ENCODE measurements at regions not wholly inside any gene's neighbourhood (a gene's known extent, or its start where the extent isn't known, plus 50 kb on each side); places are given as distances from the start of the nearest gene placed in this dataset.

DNA sequence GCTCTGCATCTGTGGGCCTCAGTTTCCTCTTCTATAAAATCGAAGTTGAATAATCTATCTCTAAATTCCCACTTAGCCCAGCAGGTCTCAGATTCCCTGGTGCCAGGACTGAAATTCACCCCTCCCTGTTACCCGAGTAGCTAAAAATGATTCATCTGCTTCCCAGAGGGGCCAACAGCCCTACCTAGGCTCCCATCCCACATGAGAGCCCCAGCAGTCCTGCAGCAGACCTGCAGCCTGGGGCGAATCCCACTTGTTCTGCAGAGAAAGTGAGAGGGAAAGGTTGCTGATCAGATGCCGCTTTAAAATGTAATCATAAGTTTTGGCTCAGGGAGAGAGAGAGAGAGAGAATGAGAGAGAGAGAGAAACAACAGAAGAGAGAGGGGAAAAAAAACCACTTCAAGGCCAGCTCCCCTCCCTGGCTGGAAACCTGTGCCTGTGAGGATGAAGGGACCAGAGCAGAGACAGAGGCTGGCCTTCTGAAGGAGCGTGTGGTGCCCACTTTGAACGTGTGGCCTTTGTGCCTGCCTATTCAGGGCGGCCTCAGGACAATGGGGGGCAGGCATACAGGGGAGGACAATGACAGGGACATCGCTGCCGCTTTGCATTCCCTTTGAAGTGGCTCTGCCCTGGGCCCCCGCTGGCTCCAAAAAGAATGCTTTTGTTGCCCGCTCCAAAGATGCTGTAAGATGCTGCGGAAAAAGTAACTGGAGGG is 85.2 kb upstream of the NKD1 start:
- WGBS: 75% methylated on average over 12 of the region's 12 CpGs
- Histone ChIP-seq H3K36me3 (ENCODE audit: control insufficient read depth in 4 of 4, insufficient read depth in 3 of 4, low read depth in 1 of 4, low read length in 3 of 4) (no peaks in the 10 kb centered on the region), H3K27me3 (ENCODE audit: control insufficient read depth in 4 of 4, insufficient read depth in 4 of 4, low read length in 3 of 4) (no peaks in the 10 kb centered on the region), H3K27ac (ENCODE audit: low read depth in 1 of 2, low read length in 2 of 2) (no peak overlapping the region), H3K9ac (ENCODE audit: low read depth in 1 of 2, low read length in 2 of 2) (no peak overlapping the region), H3K4me1 (ENCODE audit: control insufficient read depth in 4 of 4, insufficient read depth in 4 of 4, low read length in 3 of 4) (peaks cover 3 to 14% (median 8%) of the 10 kb centered on the region in 4 donors), H3K4me3 (ENCODE audit: low read depth in 1 of 3, low read length in 3 of 3) (no peak overlapping the region), H3K9me3 (ENCODE audit: control insufficient read depth in 4 of 4, low read length in 3 of 4) (no peaks in the 10 kb centered on the region)
- TF ChIP-seq, protein P1, sequence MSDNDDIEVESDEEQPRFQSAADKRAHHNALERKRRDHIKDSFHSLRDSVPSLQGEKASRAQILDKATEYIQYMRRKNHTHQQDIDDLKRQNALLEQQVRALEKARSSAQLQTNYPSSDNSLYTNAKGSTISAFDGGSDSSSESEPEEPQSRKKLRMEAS (IDR thresholded peaks at IDR 0.05): no peak
- DNase-seq (ENCODE audit: low spot score): no peak

- peaks cover 0 to 14% (median 8%) of the 10 kb centered on the region in 4 donors for H3K4me1 ChIP-seq (ENCODE audit: control insufficient read depth in 4 of 4, insufficient read depth in 4 of 4, low read length in 3 of 4)
- DNase-seq (ENCODE audit: low spot score): no peak
- H3K9me3 ChIP-seq (ENCODE audit: control insufficient read depth in 4 of 4, low read length in 3 of 4): no peaks in the 10 kb centered on the region
- no peak for TF ChIP-seq NR2F2 (IDR thresholded peaks at IDR 0.05)
- no peak for TF ChIP-seq EGR1 (IDR thresholded peaks at IDR 0.05; ENCODE audit: low read depth in 2 of 2)
- no peak for TF ChIP-seq GABPA (IDR thresholded peaks at IDR 0.05 in 1 of 2, conservative IDR thresholded peaks at IDR 0.05 in 1 of 2)
- no peak overlapping the region for H3K9ac ChIP-seq (ENCODE audit: low read depth in 1 of 2, low read length in 2 of 2)
- H3K27ac ChIP-seq (ENCODE audit: low read depth in 1 of 2, low read length in 2 of 2): no peak overlapping the region
- no peaks in the 10 kb centered on the region for H3K27me3 ChIP-seq (ENCODE audit: control insufficient read depth in 4 of 4, insufficient read depth in 4 of 4, low read length in 3 of 4)
- no peaks in the 10 kb centered on the region for H3K36me3 ChIP-seq (ENCODE audit: control insufficient read depth in 4 of 4, insufficient read depth in 3 of 4, low read depth in 1 of 4, low read length in 3 of 4)
- H3K4me3 ChIP-seq (ENCODE audit: low read depth in 1 of 3, low read length in 3 of 3): no peak overlapping the region
- 74% methylated on average over 4 of the region's 4 CpGs for WGBS
These were observed 86.8 kb upstream of the NKD1 start for GRCh38 chr16:50461400-50461760.

GRCh38 chr16:50460538-50461399 is 87.4 kb upstream of the NKD1 start:
- Histone ChIP-seq H3K27ac (ENCODE audit: low read depth in 1 of 2, low read length in 2 of 2) (no peak overlapping the region), H3K4me1 (ENCODE audit: control insufficient read depth in 4 of 4, insufficient read depth in 4 of 4, low read length in 3 of 4) (peaks cover 0 to 14% (median 8%) of the 10 kb centered on the region in 4 donors), H3K36me3 (ENCODE audit: control insufficient read depth in 4 of 4, insufficient read depth in 3 of 4, low read depth in 1 of 4, low read length in 3 of 4) (no peaks in the 10 kb centered on the region), H3K9me3 (ENCODE audit: control insufficient read depth in 4 of 4, low read length in 3 of 4) (no peaks in the 10 kb centered on the region), H3K9ac (ENCODE audit: low read depth in 1 of 2, low read length in 2 of 2) (no peak overlapping the region), H3K27me3 (ENCODE audit: control insufficient read depth in 4 of 4, insufficient read depth in 4 of 4, low read length in 3 of 4) (no peaks in the 10 kb centered on the region), H3K4me3 (ENCODE audit: low read depth in 1 of 3, low read length in 3 of 3) (no peak overlapping the region)
- WGBS: 68% methylated on average over 16 of the region's 16 CpGs
- no peak for TF ChIP-seq TAF1 (conservative IDR thresholded peaks at IDR 0.05)
- TF ChIP-seq RAD21 (IDR thresholded peaks at IDR 0.05): no peak
- TF ChIP-seq, protein P2, sequence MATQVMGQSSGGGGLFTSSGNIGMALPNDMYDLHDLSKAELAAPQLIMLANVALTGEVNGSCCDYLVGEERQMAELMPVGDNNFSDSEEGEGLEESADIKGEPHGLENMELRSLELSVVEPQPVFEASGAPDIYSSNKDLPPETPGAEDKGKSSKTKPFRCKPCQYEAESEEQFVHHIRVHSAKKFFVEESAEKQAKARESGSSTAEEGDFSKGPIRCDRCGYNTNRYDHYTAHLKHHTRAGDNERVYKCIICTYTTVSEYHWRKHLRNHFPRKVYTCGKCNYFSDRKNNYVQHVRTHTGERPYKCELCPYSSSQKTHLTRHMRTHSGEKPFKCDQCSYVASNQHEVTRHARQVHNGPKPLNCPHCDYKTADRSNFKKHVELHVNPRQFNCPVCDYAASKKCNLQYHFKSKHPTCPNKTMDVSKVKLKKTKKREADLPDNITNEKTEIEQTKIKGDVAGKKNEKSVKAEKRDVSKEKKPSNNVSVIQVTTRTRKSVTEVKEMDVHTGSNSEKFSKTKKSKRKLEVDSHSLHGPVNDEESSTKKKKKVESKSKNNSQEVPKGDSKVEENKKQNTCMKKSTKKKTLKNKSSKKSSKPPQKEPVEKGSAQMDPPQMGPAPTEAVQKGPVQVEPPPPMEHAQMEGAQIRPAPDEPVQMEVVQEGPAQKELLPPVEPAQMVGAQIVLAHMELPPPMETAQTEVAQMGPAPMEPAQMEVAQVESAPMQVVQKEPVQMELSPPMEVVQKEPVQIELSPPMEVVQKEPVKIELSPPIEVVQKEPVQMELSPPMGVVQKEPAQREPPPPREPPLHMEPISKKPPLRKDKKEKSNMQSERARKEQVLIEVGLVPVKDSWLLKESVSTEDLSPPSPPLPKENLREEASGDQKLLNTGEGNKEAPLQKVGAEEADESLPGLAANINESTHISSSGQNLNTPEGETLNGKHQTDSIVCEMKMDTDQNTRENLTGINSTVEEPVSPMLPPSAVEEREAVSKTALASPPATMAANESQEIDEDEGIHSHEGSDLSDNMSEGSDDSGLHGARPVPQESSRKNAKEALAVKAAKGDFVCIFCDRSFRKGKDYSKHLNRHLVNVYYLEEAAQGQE (IDR thresholded peaks at IDR 0.05): no peak
- TF ChIP-seq SP1 (IDR thresholded peaks at IDR 0.05): peak; percentile 73
- TF ChIP-seq HNF4G (IDR thresholded peaks at IDR 0.05): peak; percentile 5
- TF ChIP-seq FOXA2 (IDR thresholded peaks at IDR 0.05): no peak
- peak in 1 of 2 donors; percentile 28 for TF ChIP-seq RXRA (IDR thresholded peaks at IDR 0.05)
- no peak for TF ChIP-seq EGR1 (IDR thresholded peaks at IDR 0.05; ENCODE audit: low read depth in 2 of 2)
- TF ChIP-seq, protein P3, sequence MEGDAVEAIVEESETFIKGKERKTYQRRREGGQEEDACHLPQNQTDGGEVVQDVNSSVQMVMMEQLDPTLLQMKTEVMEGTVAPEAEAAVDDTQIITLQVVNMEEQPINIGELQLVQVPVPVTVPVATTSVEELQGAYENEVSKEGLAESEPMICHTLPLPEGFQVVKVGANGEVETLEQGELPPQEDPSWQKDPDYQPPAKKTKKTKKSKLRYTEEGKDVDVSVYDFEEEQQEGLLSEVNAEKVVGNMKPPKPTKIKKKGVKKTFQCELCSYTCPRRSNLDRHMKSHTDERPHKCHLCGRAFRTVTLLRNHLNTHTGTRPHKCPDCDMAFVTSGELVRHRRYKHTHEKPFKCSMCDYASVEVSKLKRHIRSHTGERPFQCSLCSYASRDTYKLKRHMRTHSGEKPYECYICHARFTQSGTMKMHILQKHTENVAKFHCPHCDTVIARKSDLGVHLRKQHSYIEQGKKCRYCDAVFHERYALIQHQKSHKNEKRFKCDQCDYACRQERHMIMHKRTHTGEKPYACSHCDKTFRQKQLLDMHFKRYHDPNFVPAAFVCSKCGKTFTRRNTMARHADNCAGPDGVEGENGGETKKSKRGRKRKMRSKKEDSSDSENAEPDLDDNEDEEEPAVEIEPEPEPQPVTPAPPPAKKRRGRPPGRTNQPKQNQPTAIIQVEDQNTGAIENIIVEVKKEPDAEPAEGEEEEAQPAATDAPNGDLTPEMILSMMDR (IDR thresholded peaks at IDR 0.05; ENCODE audit: low read depth, low read length, missing input control): no peak
- peak; percentile 82 to 86 for TF ChIP-seq HNF4A (conservative IDR thresholded peaks at IDR 0.05)
- TF ChIP-seq JUND (IDR thresholded peaks at IDR 0.05): no peak
- no peak for DNase-seq (ENCODE audit: low spot score)
